Nephron progenitor cell (in vitro differentiated cells): ENCODE measurements at regions not wholly inside any gene's neighbourhood (a gene's known extent, or its start where the extent isn't known, plus 50 kb on each side); places are given as distances from the start of the nearest gene placed in this dataset.

Experiments used
- DNase-seq: peaks from one replicate; pipeline ENCODE4 v3.0.0; 2021
- H3K27ac Mint-ChIP-seq: 2 replicates; pipeline ENCODE4 v1.8.0; 2021; ENCODE audit warnings: mild to moderate bottlenecking, moderate library complexity, mixed read lengths
- H3K27me3 Mint-ChIP-seq: 2 replicates; pipeline ENCODE4 v1.8.0; 2021; ENCODE audit warnings: mild to moderate bottlenecking, low read depth, mixed read lengths; ENCODE audit not compliant: poor library complexity
- H3K36me3 Mint-ChIP-seq: 2 replicates; pipeline ENCODE4 v1.8.0; 2021; ENCODE audit warnings: low read depth, mixed read lengths
- H3K4me1 Mint-ChIP-seq: 2 replicates; pipeline ENCODE4 v1.8.0; 2021; ENCODE audit warnings: mixed read lengths
- H3K4me3 Mint-ChIP-seq: 2 replicates; pipeline ENCODE4 v1.8.0; 2021; ENCODE audit warnings: mild to moderate bottlenecking, moderate library complexity, mixed read lengths
- H3K9me3 Mint-ChIP-seq: 2 replicates; pipeline ENCODE4 v1.8.0; 2021; ENCODE audit warnings: mild to moderate bottlenecking, moderate library complexity, mixed read lengths
- CTCF ChIP-seq: fragments of 200-600 bp; sonication (generic); IDR thresholded peaks from 2 replicates; pipeline ENCODE4 v1.5.0; 2021; ENCODE audit warnings: antibody characterized with exemption

DNA sequence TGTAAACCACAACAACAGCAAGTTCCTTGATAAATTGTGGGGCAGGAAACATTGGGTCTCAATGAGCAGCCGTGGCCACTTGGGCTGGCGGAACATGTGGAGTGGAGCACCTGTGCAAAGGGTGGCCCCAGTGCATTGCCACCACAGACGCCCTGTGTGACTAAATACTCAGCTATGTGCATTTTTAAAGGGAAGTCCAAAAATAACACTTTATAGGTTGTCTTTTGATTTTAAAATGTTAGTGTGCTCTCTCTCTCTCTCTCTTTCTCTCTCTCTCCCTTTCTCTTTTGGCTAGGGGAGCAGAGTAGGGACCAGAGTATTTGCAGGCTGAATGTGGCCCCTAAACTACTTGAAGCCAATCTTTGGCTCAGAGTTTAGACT, 236.3 kb downstream of the BCAS1 start:
- no peak overlapping the region for H3K4me3 Mint-ChIP-seq
- peaks cover 18% of the 10 kb centered on the region for H3K27me3 Mint-ChIP-seq
- no peaks in the 10 kb centered on the region for H3K36me3 Mint-ChIP-seq
- H3K4me1 Mint-ChIP-seq: peaks cover 15% of the 10 kb centered on the region
- no peak for DNase-seq
- no peak for TF ChIP-seq CTCF
- H3K9me3 Mint-ChIP-seq: peaks cover 3% of the 10 kb centered on the region
- H3K27ac Mint-ChIP-seq: no peak overlapping the region

GRCh38 chr20:53833333-53834061, 236.9 kb downstream of the BCAS1 start:
- TF ChIP-seq CTCF: no peak
- Mint-ChIP-seq H3K27ac (no peak overlapping the region), H3K4me1 (peaks cover 21% of the 10 kb centered on the region), H3K9me3 (peaks cover 3% of the 10 kb centered on the region), H3K4me3 (no peak overlapping the region), H3K36me3 (no peaks in the 10 kb centered on the region), H3K27me3 (peaks cover 18% of the 10 kb centered on the region)
- no peak for DNase-seq

DNA sequence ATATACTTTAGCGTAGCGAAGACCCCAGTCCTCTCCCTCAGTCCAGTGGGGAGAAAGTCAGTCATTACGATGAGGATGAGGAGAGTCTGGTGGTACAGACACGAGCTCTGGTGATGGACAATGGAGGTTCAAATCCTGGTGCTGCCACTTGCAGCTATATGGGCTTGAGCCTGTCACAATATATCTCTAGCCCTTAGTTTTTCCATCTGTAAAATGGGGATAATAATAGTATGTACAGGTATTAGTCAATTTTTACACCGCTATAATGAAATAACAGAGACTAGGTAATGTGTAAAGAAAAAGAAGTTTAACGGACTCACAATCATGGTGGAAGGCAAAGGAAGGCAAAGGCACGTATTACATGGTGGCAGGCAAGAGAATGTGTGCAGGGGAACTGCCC, 237.9 kb downstream of the BCAS1 start:
- DNase-seq: no peak
- Mint-ChIP-seq H3K36me3 (no peaks in the 10 kb centered on the region), H3K9me3 (no peaks in the 10 kb centered on the region), H3K27me3 (peaks cover 14% of the 10 kb centered on the region), H3K27ac (no peak overlapping the region), H3K4me3 (no peak overlapping the region), H3K4me1 (peaks cover 31% of the 10 kb centered on the region)
- TF ChIP-seq CTCF: no peak

GRCh38 chr20:53831812-53832211, 238.2 kb upstream of the ZNF217 start:
- no peaks in the 10 kb centered on the region for H3K9me3 Mint-ChIP-seq
- peaks cover 14% of the 10 kb centered on the region for H3K27me3 Mint-ChIP-seq
- DNase-seq: no peak
- H3K36me3 Mint-ChIP-seq: no peaks in the 10 kb centered on the region
- H3K4me3 Mint-ChIP-seq: no peak overlapping the region
- no peak for TF ChIP-seq CTCF
- no peak overlapping the region for H3K27ac Mint-ChIP-seq
- peaks cover 38% of the 10 kb centered on the region for H3K4me1 Mint-ChIP-seq

DNA sequence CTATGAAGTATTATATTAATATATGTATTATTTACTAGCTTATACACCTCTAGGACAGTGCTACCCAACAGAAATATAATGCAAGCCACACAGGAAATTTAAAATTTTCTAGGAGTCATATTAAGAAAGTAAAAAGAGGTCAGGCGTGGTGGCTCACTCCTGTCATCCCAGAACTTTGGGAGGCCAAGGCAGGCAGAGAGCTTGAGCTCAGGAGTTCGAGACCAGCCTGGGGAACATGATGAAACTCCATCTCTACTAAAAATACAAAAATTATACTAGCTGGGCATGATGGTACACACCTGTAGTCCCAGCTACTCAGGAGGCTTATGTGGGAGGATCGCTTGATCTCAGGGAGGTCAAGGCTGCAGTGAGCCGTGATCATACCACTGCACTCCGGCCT, 237.6 kb upstream of the ZNF217 start:
- peaks cover 14% of the 10 kb centered on the region for H3K27me3 Mint-ChIP-seq
- DNase-seq: no peak
- no peaks in the 10 kb centered on the region for H3K36me3 Mint-ChIP-seq
- H3K9me3 Mint-ChIP-seq: peaks cover 4% of the 10 kb centered on the region
- no peak for TF ChIP-seq CTCF
- no peak overlapping the region for H3K27ac Mint-ChIP-seq
- peaks cover 43% of the 10 kb centered on the region for H3K4me1 Mint-ChIP-seq
- H3K4me3 Mint-ChIP-seq: no peak overlapping the region
